OCI-LY1 (cell line): ENCODE measurements at regions not wholly inside any gene's neighbourhood (a gene's known extent, or its start where the extent isn't known, plus 50 kb on each side); places are given as distances from the start of the nearest gene placed in this dataset.

Experiments
- CTCF ChIP-seq: fragments of 200-600 bp; sonication (generic), shearing (Covaris generic); IDR thresholded peaks from 2 replicates; pipeline ENCODE4 v1.5.1; 2017; ENCODE audit warnings: mild to moderate bottlenecking, antibody characterized with exemption, low read length, moderate library complexity, mixed read lengths
- EZH2 ChIP-seq: fragments of 200-600 bp; sonication (generic), shearing (Covaris generic); IDR thresholded peaks from 2 replicates; pipeline ENCODE4 v1.8.0; 2017; ENCODE audit warnings: borderline replicate concordance, mixed run types, mild to moderate bottlenecking, antibody characterized with exemption, low read length, moderate library complexity, mixed read lengths

GRCh38 chr15:31871887-31872281, 158.4 kb upstream of the CHRNA7 start:
- TF ChIP-seq CTCF (no peak), EZH2 (no peak)
